COLO829 (cell line): ENCODE measurements at regions not wholly inside any gene's neighbourhood (a gene's known extent, or its start where the extent isn't known, plus 50 kb on each side); places are given as distances from the start of the nearest gene placed in this dataset.
"Not testable (repeated sequence)": the region's sequence is repeated elsewhere in the genome, so short reads cannot be mapped to it uniquely, and the experiment has no call there.

Source experiments
- DNase-seq: peaks from one replicate; pipeline ENCODE4 v3.0.0; 2012; ENCODE audit warnings: low spot score

DNA sequence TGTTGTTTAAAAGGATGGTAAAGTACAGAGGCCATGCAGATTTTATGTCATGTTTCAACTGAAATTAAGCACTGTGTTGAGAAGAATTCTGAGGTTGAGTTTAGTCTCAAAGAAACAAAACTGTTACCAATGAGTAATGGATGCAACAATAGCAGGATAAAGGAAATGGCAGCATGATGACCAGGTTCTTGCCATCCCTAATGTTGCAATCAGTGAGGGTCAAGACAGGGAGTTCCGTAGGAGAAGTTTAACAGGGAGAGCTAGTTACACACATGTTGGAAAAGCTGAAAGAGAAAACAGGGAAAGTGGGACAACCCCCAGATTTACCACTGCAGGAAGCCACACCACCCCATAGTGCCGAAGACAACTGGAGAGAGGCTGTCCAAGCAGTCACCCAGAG lies 343.8 kb upstream of the EPHA4 start:
- no peak for DNase-seq

GRCh38 chr2:221914334-221914880 lies 342.3 kb upstream of the EPHA4 start:
- DNase-seq, result no peak

DNA sequence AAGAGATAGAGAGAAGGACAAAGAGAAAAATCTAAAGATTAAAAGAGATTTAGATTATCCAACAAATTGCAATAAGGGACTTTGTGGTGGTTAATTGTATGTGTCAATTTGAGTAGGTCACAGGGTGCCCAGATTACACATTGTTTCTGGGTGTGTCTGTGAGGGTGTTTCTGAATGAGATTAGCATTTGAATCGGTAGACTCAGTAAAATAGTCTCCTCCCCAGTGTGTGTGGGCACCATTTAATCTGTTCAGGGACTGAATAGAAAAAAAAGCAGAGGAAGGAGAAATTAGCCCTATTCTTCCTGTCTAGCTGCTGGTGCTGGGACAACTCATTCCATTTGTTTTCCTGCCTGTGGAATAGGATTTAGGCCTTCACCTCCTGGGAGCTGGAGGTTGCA lies 339.8 kb upstream of the EPHA4 start:
- DNase-seq, result no peak

GRCh38 chr2:221911321-221911720 lies 339.2 kb upstream of the EPHA4 start:
- DNase-seq, result no peak

DNA sequence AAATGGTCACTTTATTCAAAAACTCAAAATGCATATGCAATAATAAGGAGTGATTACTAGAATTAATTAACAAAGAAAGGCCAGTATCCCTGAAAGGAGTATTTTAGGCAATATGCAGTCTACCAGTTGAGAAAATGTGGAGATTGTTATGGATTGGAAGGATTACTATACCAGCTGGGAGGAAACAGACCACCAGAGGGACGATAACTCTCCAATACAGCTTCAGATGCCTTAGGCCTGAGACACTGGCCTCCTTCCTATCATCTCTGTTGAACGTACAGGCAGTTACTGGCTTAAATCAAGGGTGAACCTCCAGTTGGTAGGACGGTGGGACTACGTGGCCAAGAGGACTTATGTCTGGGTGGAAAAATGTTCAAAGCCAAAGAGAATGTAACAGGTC lies 336.4 kb upstream of the EPHA4 start:
- no peak for DNase-seq

DNA sequence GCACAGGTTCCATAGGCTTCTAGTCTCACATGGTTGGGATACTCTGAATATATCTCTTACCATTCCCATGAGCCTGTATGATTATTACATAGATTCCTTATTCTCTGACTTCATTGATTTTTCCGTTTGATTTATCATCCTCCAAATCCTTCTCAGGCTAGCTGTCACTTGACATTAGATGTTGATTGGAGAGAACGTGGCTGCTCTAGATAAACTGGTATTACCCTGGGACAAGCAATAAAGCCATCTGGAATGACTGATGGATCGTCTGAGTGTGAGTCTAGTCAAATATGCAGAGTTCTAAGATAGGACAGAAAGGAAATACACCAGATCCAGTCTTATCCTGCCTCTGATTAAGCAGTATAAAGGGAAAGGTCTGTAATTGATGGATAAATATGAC lies 325.6 kb upstream of the EPHA4 start:
- no peak for DNase-seq

GRCh38 chr2:221896505-221897151 lies 324.5 kb upstream of the EPHA4 start:
- no peak for DNase-seq

DNA sequence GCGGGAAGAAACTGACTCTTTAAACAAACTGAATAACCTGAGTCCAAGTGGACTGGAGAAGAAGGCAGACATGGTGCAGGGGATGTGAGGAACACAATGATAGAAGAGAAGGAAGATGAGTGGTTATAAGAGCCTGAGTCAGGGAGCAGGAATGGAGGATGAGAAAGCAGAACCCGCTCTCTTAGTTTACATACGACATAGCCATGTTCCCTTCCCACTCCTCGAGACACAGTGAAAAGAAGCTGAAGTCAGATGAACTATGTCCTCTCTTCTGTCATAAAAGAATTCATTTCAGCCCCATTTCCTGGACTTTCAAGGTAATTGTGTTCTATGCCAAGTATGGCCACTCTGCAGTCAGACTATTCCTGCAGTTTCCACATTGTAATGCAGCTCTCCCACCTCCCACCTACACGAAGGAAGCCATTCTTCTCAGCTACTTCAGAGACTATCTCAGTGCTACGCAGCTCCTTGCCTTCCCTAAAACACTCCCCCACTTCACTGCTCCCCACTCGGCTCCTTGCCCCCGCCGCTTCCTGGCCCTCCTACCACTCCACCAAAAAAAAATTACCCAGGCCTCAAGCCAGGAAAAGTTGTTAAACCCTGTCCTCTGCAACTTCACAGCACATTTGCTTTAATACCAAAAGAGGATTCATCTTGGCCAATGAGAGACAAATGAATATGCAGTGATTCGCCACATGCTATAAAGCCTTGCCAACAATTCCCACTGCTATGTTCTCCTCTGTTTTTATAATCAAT lies 323.4 kb upstream of the EPHA4 start:
- no peak for DNase-seq

GRCh38 chr2:221893501-221893900 lies 321.4 kb upstream of the EPHA4 start:
- no peak for DNase-seq

- not testable (repeated sequence) for DNase-seq
Measured at GRCh38 chr2:221892006-221892405, 319.9 kb upstream of the EPHA4 start.

DNA sequence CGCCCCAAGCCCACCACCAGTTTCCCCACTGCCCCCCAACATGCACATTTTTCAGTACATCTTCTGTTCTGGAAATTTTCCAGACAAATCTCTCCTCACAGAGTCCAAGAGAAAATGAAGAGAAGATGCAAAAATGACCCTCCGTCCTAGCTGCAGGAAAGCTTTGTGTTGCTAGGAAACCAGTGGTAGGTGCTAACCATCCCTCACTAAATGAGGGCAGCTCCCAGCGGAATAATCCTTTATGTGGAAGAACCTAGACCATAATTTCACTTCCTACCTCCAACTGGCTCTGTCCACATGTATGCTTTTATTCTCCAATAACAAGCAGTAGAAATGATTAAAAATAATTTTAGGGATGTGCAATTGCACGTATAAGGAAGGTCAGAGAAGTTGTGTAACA lies 311.9 kb upstream of the EPHA4 start:
- no peak for DNase-seq

DNA sequence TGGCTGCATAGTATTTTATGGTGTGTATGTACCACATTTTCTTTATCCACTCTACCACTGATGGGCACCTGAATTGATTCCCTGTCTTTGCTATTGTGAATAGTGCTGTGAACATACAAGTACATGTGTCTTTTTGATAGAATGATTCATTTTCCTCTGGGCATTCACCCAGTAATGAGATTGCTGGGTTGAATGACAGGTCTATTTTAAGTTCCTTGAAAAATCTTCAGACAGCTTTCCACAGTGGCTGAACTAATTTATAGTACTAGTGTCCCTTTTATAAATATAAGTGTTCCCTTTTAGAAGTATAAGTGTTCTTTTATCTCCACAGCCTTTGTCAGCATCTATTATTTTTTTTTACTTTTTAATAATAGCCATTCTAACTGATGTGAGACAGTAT lies 303.9 kb upstream of the EPHA4 start:
- DNase-seq, result no peak

DNA sequence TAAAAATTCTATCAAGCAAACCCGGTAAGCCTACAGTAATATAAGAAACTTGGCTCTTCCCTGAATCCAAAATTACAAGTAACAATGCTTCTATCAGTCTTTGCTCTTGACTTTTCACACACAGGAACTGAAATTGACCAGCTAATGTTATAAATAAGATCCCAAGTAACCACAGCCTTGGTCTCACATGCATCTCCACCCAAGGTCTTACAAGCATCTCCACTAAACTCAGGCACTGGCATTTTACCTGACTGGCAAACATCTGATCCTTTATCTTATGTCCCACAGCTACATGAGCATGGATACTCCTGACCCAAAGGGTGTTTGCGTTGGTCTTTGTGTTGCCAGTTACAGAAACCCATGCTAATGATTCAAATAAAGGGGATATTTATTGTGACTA lies 302.3 kb upstream of the EPHA4 start:
- no peak for DNase-seq

DNA sequence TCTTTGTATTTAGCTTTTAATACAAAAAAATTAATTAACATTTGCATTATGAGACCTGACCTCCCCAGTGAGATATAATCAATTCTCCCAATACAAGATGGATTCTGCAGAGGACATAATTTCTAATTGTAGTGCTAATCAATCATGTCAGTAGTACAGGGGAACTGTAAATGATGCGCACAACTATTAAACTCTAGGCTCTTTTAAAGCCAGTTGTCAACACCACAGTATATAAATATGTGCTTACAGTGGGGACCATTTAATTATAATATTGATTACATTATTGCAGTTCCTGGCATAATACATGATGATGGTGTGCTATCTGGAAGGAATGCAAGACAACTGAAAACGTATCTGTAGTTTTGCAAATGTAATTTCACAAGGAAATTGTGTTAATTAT lies 285.6 kb upstream of the EPHA4 start:
- DNase-seq, result no peak

DNA sequence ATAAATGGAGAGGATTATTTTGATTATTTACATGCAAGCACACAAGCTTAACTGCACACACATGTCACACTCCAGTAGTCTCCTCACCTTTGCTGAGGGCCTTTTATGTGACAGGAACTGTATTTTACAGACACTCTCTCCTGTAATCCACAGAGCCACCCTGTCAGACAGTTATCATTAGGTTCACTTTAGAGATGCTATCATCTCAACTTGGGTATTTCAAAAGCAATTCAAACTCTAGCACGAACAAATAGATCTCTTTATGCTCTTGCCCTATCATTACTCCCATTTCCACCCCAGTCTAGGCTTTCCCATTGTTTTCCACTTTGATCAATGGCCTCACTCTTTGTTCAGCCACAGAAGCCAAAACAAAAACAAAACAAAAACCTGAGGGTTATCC lies 281.2 kb upstream of the EPHA4 start:
- no peak for DNase-seq

DNA sequence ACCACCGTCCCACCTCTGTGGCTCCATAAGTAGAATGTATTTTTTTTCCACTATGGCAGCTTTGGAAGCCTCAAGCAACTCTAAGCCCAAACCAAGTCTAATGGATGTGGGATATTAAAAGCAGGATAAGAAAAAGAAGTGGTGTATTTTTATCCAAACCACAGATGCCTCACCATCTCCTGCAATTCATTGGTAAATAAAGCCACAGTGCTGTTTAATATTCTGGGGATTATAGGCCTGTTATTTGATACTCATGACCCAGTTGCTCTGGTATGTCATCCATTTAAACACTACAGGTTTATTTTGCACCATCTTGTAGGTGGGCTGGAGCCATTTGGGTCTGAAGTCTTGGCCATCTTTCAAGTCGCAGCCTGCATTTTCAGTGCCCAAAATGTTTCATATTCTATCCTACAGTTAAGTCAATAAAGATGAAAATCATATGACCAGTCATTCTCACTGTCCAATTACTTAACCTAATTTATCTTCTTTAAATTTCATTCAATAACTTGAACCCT lies 279.5 kb upstream of the EPHA4 start:
- no peak for DNase-seq

GRCh38 chr2:221850076-221850475 lies 278.0 kb upstream of the EPHA4 start:
- DNase-seq, result no peak

GRCh38 chr2:221848286-221848685 lies 276.2 kb upstream of the EPHA4 start:
- no peak for DNase-seq

GRCh38 chr2:221845021-221845365 lies 272.9 kb upstream of the EPHA4 start:
- no peak for DNase-seq

DNA sequence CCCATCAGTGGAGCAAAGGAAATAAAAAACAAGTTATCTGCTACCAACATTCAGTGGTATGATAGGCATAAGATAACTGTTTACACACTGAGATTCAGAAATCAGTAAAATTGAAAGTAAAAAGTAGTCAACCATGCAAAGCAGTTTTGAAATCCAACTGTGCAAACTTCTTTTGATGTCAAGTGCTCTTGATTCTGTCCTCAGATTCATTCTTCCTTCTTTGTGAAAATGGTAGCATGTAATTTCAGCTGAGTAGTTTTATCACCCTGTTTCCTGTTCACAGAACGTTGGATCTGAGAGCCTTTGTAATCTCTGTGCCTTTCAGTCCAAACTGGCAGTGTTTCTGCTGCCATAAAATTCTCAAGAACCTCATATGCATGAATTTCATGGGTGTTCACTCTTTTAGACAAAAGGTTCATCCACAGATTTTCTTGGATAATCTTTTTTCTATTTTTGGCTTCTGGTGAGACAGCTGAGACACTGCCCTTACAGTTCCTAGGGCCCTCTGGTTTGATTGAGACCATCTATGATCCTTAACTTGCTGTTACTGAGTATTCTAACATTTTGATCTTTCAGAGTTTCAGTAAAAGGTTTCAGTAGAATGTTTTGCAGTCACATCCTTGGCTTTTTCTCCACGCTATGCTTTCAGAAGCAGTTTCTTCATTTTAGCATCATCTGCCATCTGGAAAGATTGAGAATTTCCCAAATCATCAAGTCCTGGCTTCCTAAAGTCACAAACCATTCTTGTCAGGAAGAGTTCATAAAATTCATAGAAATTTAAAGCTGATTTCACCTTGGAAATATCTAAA lies 272.3 kb upstream of the EPHA4 start:
- no peak for DNase-seq

- no peak for DNase-seq
Measured at GRCh38 chr2:221836095-221836494, 264.0 kb upstream of the EPHA4 start.

- DNase-seq, result no peak
Measured at GRCh38 chr2:221833966-221834365, 261.9 kb upstream of the EPHA4 start.

- no peak for DNase-seq
Measured at GRCh38 chr2:221831051-221831450, 258.9 kb upstream of the EPHA4 start.
